ENCODE measurements at regions not wholly inside any gene's neighbourhood (a gene's known extent, or its start where the extent isn't known, plus 50 kb on each side); places are given as distances from the start of the nearest gene placed in this dataset.

DNA sequence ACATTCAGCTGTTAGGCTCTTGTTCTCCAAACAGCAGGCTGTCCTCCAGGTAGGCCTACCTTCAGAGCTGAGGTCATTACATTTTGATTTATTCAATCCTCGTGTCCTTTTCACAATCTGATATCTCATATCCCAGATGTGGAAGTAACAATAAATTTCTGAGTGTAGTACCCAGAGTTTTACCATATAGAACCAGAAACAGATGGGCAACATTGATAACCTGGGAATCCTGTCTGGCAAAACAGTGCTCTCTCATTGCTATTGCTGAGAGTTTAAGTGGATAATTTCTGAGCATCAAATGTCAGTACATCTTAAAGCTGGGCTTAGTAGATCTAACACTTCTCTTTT is 1007.8 kb downstream of the REEP3 start:
- H3K4me3 ChIP-seq (ENCODE audit: low read depth, low read length), result no peak overlapping the region
- TF ChIP-seq, protein P1, sequence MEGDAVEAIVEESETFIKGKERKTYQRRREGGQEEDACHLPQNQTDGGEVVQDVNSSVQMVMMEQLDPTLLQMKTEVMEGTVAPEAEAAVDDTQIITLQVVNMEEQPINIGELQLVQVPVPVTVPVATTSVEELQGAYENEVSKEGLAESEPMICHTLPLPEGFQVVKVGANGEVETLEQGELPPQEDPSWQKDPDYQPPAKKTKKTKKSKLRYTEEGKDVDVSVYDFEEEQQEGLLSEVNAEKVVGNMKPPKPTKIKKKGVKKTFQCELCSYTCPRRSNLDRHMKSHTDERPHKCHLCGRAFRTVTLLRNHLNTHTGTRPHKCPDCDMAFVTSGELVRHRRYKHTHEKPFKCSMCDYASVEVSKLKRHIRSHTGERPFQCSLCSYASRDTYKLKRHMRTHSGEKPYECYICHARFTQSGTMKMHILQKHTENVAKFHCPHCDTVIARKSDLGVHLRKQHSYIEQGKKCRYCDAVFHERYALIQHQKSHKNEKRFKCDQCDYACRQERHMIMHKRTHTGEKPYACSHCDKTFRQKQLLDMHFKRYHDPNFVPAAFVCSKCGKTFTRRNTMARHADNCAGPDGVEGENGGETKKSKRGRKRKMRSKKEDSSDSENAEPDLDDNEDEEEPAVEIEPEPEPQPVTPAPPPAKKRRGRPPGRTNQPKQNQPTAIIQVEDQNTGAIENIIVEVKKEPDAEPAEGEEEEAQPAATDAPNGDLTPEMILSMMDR (IDR thresholded peaks at IDR 0.05; ENCODE audit: insufficient read depth, low read depth, low read length), result no peak
- no peak for DNase-seq (ENCODE audit: low read depth)

DNA sequence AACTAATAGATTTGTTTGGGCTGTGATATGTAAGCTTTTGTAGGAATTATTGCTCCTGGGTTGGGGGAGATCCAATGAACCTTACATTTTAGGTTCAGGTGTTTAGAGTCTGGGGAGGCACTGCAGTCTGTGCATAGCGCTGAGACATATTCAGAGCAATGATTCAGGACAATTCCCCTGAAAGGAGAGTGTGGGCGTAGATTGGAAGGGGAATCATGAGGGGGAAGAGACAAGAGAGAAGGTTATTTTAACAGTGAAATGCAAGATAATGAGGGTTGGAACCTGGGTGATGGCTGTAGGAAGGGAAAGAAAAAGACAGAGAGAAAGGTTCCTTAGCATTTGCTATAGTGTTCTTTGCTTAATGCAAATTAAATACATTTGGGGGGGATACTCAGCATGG is 1013.4 kb downstream of the REEP3 start:
- TF ChIP-seq, protein P1 (IDR thresholded peaks at IDR 0.05; ENCODE audit: insufficient read depth, low read depth, low read length), result no peak
- no peak overlapping the region for H3K4me3 ChIP-seq (ENCODE audit: low read depth, low read length)
- DNase-seq (ENCODE audit: low read depth), result no peak

DNA sequence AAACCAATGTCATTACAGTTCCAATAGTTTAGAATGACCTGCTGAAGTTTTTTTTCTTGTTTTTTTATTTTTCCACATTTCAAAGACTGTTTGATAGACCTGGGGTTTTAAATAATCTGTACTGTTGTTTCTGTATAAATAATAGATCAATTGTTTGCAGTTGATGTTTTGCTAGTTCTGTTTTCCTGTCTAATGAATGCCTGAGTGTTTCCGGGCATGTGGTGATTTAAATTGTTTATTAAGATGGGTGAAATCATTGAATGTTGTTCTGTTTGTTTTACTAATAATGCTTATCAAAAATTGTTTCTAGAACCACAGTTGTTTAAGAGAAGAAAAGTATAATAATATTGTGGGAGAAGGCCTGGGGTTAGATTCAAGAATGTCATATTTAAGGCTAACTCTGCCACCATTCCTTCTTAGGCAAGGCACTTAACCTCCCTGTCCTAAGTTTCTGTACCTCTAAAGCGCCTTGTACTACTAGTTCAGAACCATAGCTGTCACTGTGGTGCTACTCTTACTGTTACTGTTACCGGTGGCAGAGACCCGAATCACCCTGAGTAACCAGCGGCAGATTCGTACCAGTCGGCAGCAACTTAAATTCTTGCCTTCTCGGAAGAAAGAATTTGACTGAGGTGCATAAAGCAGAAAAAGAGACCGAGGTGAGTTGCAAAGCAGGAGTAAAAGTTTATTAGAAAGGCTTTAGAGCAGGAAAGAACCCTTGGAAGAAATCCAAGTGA is 1014.1 kb downstream of the REEP3 start:
- no peak for DNase-seq (ENCODE audit: low read depth)
- TF ChIP-seq, protein P1 (IDR thresholded peaks at IDR 0.05; ENCODE audit: insufficient read depth, low read depth, low read length), result no peak
- H3K4me3 ChIP-seq (ENCODE audit: low read depth, low read length), result no peak overlapping the region

DNA sequence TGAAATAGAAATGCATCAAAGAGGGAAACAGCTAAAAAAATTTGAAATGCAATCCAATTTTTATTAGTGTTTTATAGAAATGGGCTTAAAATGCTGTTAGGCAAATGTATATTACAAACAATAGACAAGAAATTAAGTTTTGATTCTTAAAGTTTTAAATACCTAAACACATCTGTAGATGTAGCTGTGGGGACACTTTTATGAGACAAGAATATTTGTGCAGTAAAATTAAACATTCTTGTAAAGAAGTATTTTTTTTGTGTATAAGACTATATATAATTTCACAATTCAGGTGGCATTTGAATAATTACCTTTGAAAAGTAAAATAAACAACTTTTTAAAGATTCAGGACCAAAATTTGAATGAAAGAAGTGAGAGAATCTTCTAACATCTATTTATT is 1015.9 kb downstream of the REEP3 start:
- no peak overlapping the region for H3K4me3 ChIP-seq (ENCODE audit: low read depth, low read length)
- TF ChIP-seq, protein P1 (IDR thresholded peaks at IDR 0.05; ENCODE audit: insufficient read depth, low read depth, low read length), result no peak
- DNase-seq (ENCODE audit: low read depth), result no peak

DNA sequence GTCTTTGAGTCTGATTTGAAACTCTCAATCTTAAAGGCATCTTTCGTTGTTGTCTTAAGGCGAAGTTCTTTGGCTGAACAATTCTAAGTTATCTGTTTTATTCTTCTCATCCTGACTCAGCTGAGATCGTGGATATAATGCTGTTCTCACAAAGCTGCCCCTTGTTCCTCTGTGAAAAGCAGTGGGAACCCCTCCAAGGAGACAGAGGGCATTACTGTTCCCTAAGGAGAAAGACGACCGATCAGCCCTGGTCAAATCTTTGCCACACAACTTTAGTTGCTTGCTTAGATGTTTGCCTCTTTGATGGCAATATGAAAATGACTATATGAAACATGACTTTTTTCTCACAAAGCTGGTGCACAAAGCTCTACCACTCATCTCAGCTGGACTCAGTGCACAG is 1016.7 kb downstream of the REEP3 start:
- H3K4me3 ChIP-seq (ENCODE audit: low read depth, low read length), result no peak overlapping the region
- TF ChIP-seq, protein P1 (IDR thresholded peaks at IDR 0.05; ENCODE audit: insufficient read depth, low read depth, low read length), result no peak
- no peak for DNase-seq (ENCODE audit: low read depth)

DNA sequence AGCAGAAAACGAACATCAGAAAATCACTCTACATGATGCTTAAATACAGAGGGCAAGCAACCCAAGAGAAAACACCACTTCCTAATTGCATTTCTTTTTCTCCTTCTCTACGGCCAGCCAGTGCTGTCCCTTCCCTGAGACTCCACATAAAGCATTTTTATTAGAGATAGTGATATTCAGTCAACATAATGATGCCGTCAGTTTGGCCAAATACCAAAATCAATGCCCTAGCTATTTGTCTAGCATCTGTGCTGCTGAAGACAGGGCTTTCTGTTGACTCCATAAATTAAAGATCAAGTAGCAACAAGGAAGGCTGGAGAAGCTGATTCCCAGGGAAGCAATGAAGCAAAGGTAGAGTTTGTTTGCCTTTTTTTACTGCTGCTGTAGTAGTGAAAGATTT is 1024.9 kb downstream of the REEP3 start:
- TF ChIP-seq, protein P1 (IDR thresholded peaks at IDR 0.05; ENCODE audit: insufficient read depth, low read depth, low read length), result no peak
- DNase-seq (ENCODE audit: low read depth), result no peak
- no peak overlapping the region for H3K4me3 ChIP-seq (ENCODE audit: low read depth, low read length)

DNA sequence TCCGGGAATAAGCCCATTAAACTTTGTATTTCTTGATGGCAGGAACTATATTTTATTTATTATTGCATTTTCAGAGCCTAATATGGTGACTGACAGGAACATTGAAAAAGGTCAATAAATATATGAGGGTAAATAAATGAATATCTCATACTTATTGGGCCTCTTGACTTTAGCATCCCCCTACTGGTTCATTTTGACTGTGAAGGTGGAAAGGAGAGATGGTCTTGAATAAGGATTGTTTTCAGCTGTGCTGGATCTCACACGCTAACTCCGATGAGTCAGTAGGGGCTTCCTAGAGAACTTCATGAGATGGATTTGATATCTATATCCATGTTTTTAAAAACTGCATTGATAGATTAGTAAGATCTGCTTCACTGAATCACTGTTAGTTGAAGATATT is 1026.0 kb downstream of the REEP3 start:
- TF ChIP-seq, protein P1 (IDR thresholded peaks at IDR 0.05; ENCODE audit: insufficient read depth, low read depth, low read length), result no peak
- DNase-seq (ENCODE audit: low read depth), result no peak

More for the DNA sequence above, 1026.0 kb downstream of the REEP3 start:
- no peak overlapping the region for H3K4me3 ChIP-seq (ENCODE audit: low read depth, low read length)
